ENCODE measurements at regions not wholly inside any gene's neighbourhood (a gene's known extent, or its start where the extent isn't known, plus 50 kb on each side); places are given as distances from the start of the nearest gene placed in this dataset.

DNA sequence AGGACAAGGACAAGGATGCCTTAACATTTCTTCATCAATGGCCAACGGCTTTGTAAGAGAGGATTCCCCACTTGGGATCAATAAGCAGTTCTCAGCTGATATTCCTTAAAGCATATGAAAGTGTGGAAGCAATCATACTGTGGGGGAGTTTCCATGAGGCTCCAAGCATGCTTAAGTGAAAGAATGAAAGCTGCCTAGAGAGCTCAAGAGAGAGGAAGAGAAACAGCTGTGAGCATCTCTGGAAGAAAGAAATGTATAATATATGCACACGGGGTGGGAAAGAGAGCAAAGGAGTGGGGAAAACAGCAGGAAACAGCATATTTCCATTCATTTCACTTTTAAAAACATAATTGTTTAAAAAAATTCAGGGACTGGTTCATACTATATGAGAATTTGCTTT, 94.7 kb upstream of the WARS2 start:
- no peak for TF ChIP-seq EZH2 (IDR thresholded peaks at IDR 0.05; ENCODE audit: borderline replicate concordance, low read length)
- TF ChIP-seq, protein P1, sequence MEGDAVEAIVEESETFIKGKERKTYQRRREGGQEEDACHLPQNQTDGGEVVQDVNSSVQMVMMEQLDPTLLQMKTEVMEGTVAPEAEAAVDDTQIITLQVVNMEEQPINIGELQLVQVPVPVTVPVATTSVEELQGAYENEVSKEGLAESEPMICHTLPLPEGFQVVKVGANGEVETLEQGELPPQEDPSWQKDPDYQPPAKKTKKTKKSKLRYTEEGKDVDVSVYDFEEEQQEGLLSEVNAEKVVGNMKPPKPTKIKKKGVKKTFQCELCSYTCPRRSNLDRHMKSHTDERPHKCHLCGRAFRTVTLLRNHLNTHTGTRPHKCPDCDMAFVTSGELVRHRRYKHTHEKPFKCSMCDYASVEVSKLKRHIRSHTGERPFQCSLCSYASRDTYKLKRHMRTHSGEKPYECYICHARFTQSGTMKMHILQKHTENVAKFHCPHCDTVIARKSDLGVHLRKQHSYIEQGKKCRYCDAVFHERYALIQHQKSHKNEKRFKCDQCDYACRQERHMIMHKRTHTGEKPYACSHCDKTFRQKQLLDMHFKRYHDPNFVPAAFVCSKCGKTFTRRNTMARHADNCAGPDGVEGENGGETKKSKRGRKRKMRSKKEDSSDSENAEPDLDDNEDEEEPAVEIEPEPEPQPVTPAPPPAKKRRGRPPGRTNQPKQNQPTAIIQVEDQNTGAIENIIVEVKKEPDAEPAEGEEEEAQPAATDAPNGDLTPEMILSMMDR (IDR thresholded peaks at IDR 0.05; ENCODE audit: low read length): no peak
